Activated CD4-positive, alpha-beta T cell treated with anti-CD3 and anti-CD28 coated beads for 48 hours (primary cell): ENCODE measurements at regions not wholly inside any gene's neighbourhood (a gene's known extent, or its start where the extent isn't known, plus 50 kb on each side); places are given as distances from the start of the nearest gene placed in this dataset.

Experiments used
- DNase-seq: peaks from one replicate; pipeline ENCODE4 v3.0.0-alpha.2; 2020

DNA sequence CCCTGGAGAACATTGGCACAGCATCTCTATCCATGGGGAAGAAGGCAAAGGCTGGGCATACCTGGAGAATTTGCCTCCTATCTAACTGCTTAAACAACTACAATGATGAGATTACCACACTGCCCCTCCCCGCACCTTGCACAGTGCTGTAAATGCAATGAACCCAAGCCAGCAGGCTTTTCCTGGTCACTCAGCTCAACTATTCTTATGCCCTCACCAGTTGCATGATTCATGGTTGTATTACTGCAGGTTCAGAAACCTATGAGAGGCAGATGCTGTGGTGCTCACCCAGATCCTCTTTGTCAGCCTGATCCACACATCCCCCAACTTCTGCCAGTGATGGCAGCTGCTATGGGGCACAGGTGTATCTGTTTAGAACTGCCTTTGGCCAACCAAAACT is 77.7 kb upstream of the STAC start:
- no peak for DNase-seq

- no peak for DNase-seq
Observed at GRCh38 chr3:36303286-36303685, 77.0 kb upstream of the STAC start.

DNA sequence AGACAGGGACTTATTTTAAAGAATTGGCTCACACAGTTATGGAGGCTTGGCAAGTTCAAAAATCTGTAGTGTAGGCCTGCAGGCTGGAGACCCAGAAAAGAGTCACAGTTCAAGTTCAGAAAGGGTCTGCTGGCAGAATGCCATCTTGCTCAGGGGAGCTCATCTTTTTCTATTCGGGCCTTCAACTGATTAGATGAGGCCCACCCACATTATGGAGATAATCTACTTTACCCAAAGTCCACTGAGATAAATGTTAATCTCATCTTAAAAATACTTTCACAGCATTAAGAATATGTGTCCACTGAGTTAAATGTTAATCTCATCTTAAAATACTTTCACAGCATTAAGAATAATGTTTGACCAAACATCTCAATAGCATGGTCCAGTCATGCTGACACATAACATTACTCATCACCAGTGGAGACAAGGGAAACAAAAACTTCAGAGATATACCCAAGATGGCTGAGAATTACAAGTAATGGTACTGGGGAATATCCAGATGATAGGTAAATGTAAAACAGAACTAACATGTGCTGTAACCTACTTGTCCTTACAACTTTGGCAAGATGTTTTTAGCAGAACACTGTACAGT is 74.3 kb upstream of the STAC start:
- no peak for DNase-seq

- DNase-seq: no peak
Observed at GRCh38 chr3:36309092-36309491, 71.2 kb upstream of the STAC start.

DNA sequence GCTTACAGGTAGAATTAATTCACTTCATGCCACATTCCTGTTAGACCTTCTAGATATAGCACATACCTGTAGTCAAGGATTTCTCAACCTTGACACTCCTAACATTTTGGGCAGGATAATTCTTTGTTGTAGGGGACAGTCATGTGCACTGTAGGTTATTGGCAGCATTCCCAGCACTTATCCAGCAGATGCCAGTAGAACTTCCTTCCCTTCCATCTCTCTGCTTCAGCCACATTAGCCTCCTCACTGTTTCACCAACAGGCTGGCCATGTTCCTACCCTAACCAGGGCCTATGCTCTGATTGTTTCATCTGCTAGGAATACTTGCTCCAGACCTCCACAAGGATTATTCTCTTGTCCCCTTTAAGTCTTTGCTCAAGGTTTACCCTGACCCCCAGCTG is 68.0 kb upstream of the STAC start:
- no peak for DNase-seq

DNA sequence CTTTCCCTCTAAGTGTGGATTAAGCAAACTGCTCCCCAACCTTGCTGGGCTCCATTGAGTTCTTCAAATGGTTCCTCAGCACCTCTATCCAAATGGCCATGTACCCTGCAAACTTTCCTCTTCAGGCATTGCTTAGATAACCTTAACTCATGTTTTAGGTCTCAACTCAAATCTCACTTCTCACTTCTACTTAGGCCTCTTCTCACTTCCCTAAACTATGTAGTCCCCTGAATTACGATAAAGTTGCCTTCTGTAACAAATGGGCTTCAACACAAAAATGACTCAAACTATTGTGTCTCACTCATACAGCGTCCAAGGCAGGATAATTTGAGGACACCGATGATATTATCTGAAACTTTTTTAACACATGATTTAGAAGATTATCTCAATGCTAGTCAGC is 62.4 kb upstream of the STAC start:
- no peak for DNase-seq

GRCh38 chr3:36318621-36319200 is 61.6 kb upstream of the STAC start:
- no peak for DNase-seq

GRCh38 chr3:36319680-36320079 is 60.6 kb upstream of the STAC start:
- DNase-seq: no peak
